Activated T-helper 2 cell treated with anti-CD3 and anti-CD28 coated beads, Interferon-gamma antibody, Interleukin-2, Interleukin-4, amounts not matched to agents 10 μg/mL and 5 μg/mL and 100 μg/mL, durations not matched to agents 14 hours and 24 hours and 36 hours (primary cell): ENCODE measurements at regions not wholly inside any gene's neighbourhood (a gene's known extent, or its start where the extent isn't known, plus 50 kb on each side); places are given as distances from the start of the nearest gene placed in this dataset.

Experiments used
- DNase-seq: peaks from one replicate; pipeline ENCODE4 v3.0.0; 2021; ENCODE audit warnings: low spot score
- H3K27ac Mint-ChIP-seq: one replicate; pipeline ENCODE4 v1.8.0; 2021; ENCODE audit warnings: mixed read lengths
- H3K27me3 Mint-ChIP-seq: one replicate; pipeline ENCODE4 v1.8.0; 2021; ENCODE audit warnings: low read depth, mixed read lengths
- H3K36me3 Mint-ChIP-seq: one replicate; pipeline ENCODE4 v1.8.0; 2021; ENCODE audit warnings: low read depth, mixed read lengths
- H3K4me1 Mint-ChIP-seq: one replicate; pipeline ENCODE4 v1.8.0; 2021; ENCODE audit warnings: low read depth, mixed read lengths
- H3K4me3 Mint-ChIP-seq: one replicate; pipeline ENCODE4 v1.8.0; 2021; ENCODE audit warnings: low read depth, mild to moderate bottlenecking, moderate library complexity, mixed read lengths
- H3K9me3 Mint-ChIP-seq: one replicate; pipeline ENCODE4 v1.8.0; 2021; ENCODE audit warnings: mixed read lengths
- intact Hi-C: fragments of 100-400 bp; cut with micrococcal nuclease; formaldehyde crosslinking; loops from one replicate; pipeline ENCODE4 v1.15.1; 2023

- no peaks in the 10 kb centered on the region for H3K9me3 Mint-ChIP-seq
- intact Hi-C loops, result loop anchor here (10.0 kb wide), 1 partner anchor 330 kb away; no protein-coding TSS in a partner anchor
- peak overlapping the region; percentile 43 for H3K27ac Mint-ChIP-seq
- H3K4me1 Mint-ChIP-seq, result peaks cover 36% of the 10 kb centered on the region
- DNase-seq, result no peak
- H3K4me3 Mint-ChIP-seq, result no peak overlapping the region
- H3K27me3 Mint-ChIP-seq, result no peaks in the 10 kb centered on the region
- H3K36me3 Mint-ChIP-seq, result no peaks in the 10 kb centered on the region
These were observed 186.6 kb downstream of the ADAMTS15 start for GRCh38 chr11:130634961-130635473.

DNA sequence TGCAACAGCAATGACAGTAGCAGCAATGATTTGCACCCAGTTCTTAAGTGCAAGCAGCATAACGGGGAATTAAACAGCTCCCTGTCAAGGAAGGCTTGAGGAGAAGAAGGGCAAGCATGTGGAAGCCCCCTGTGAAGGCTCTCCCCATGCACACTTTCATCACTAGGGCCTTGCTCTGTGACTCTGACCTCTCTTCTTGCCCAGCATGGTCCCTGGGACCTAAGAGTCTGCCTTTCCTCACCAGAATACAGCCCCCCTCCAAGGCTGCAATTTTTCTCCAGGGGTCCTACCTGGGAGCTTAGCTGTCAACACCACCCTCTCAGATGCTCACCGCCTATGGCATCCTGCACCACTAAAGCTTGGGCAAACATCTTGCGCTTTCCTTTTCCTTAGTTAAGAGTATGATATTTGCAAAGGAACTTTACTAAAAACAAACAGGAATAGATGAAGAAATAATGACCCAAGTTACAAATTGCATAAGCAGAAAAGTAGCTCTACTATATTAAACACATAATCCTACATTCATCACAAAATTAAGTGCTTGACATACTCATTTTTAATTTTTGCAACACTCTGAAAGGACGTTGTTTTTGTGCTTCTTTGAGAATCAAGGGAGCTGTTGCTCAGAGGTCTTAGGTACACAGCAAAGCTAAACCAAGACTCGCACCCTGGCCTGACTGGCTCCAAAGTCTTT is 187.6 kb downstream of the ADAMTS15 start:
- intact Hi-C loops, result loop anchor here (10.0 kb wide), 1 partner anchor 331 kb away; no protein-coding TSS in a partner anchor
- Mint-ChIP-seq H3K27ac (no peak overlapping the region), H3K36me3 (no peaks in the 10 kb centered on the region), H3K27me3 (no peaks in the 10 kb centered on the region), H3K9me3 (no peaks in the 10 kb centered on the region), H3K4me3 (no peak overlapping the region), H3K4me1 (peaks cover 33% of the 10 kb centered on the region)
- no peak for DNase-seq

DNA sequence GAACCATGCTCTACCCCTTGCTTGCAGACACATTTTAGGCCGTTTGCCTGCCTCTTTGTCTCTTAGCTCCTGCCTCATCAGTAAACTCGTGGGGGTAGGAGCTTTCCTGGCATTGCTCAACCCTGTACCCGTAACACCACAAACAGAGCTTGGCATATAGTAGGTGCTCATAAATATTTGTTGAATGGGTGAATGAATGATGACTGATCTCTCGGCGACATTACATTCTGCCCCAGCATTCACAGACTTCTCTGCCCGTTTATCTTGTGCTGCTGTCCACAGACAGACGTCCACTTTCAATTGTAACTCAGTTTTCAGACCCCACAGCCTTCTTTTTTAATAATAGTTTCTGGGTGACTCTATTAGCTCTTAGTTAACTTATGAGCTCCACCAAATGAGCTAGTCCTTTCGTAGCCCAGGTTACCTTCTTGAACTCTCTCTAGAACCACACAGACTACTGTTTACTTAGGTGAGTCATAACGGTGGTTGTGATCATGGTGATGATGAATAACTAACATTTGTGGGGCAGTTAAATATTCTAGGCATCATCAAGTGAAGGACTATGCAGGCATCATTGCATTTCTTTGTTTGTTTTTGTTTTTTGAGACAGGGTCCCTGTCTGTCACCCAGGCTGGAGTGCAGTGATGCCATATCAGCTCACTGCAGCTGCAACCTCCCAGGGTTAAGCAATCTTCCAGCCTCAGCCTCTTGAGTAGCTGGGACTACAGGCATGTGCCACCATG is 188.4 kb downstream of the ADAMTS15 start:
- H3K36me3 Mint-ChIP-seq, result no peaks in the 10 kb centered on the region
- no peak for DNase-seq
- intact Hi-C loops, result loop anchor here (10.0 kb wide), 1 partner anchor 332 kb away; no protein-coding TSS in a partner anchor
- peaks cover 31% of the 10 kb centered on the region for H3K4me1 Mint-ChIP-seq
- no peaks in the 10 kb centered on the region for H3K27me3 Mint-ChIP-seq
- no peak overlapping the region for H3K27ac Mint-ChIP-seq
- no peaks in the 10 kb centered on the region for H3K9me3 Mint-ChIP-seq
- no peak overlapping the region for H3K4me3 Mint-ChIP-seq

- Mint-ChIP-seq H3K9me3 (no peaks in the 10 kb centered on the region), H3K27me3 (no peaks in the 10 kb centered on the region), H3K4me1 (peaks cover 31% of the 10 kb centered on the region), H3K27ac (no peak overlapping the region), H3K4me3 (no peak overlapping the region), H3K36me3 (no peaks in the 10 kb centered on the region)
- intact Hi-C loops, result loop anchor here (10.0 kb wide), 1 partner anchor 333 kb away; no protein-coding TSS in a partner anchor
- no peak for DNase-seq
These were observed 189.1 kb downstream of the ADAMTS15 start for GRCh38 chr11:130637566-130637965.

DNA sequence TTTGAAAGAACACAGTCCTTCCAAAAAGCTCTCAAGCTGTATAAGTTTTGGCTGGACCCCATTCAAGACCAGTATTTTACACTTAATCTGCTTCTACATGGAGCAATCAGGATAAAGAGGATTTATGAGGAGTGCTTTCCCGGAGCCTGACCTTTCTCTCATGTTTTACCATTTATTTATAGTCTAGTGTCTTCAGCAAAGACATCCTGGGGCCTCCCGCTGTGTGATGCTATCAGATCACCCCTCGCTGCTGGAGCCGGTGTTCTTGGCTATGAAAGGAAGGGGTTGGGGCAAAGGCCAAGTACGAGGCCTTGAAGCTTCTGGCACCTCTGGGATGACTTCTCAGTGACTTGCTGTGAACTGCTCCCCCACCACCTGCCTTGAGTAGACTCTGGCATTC is 189.6 kb downstream of the ADAMTS15 start:
- H3K4me1 Mint-ChIP-seq, result peaks cover 31% of the 10 kb centered on the region
- no peaks in the 10 kb centered on the region for H3K27me3 Mint-ChIP-seq
- H3K9me3 Mint-ChIP-seq, result no peaks in the 10 kb centered on the region
- intact Hi-C loops, result loop anchor here (10.0 kb wide), 1 partner anchor 333 kb away; no protein-coding TSS in a partner anchor
- no peaks in the 10 kb centered on the region for H3K36me3 Mint-ChIP-seq
- no peak for DNase-seq
- H3K4me3 Mint-ChIP-seq, result no peak overlapping the region
- H3K27ac Mint-ChIP-seq, result no peak overlapping the region

DNA sequence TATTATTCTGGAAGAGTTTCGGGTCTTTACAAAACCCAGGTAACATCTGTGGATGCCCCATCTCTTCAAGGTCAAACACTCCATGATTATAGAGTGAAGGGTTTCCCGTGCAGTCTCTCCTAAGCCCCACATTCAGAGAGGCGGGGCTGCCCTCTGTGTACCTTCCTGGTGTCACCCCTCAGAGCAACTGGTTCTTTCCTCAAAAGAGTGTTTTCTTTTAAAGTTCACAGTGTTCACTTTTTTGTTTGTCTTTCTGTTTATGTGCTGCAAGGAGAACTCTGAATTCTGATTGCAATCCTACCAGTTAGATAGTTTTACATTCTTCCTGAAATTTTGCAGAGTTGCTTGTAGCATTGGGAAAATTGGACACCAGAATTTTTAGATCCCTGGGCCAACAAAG is 190.2 kb downstream of the ADAMTS15 start:
- no peaks in the 10 kb centered on the region for H3K36me3 Mint-ChIP-seq
- H3K4me1 Mint-ChIP-seq, result peaks cover 28% of the 10 kb centered on the region
- no peak for DNase-seq
- H3K4me3 Mint-ChIP-seq, result no peak overlapping the region
- H3K27ac Mint-ChIP-seq, result no peak overlapping the region
- no peaks in the 10 kb centered on the region for H3K9me3 Mint-ChIP-seq
- intact Hi-C loops, result loop anchor here (10.0 kb wide), 1 partner anchor 334 kb away; no protein-coding TSS in a partner anchor
- no peaks in the 10 kb centered on the region for H3K27me3 Mint-ChIP-seq

DNA sequence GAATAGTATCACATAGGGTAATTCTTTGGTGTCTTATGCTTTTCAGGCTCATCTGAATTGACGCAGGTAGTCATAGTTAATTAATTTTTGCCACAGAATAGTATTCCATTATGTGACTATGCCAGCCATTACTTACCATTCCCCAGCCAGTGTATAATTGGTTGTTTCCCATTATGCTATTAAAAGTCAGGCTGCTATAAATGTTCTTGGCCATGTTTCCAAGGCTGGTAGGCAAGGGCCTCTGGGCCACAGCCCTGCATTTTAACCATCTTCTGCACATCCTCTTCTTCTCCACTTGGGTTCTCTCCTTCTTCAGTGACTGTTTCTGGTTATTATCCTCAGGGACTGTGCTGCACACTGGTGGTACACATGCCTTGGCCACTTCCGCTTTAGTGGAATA is 190.9 kb downstream of the ADAMTS15 start:
- Mint-ChIP-seq H3K9me3 (no peaks in the 10 kb centered on the region), H3K27ac (no peak overlapping the region), H3K4me1 (peaks cover 22% of the 10 kb centered on the region), H3K4me3 (no peak overlapping the region), H3K27me3 (no peaks in the 10 kb centered on the region), H3K36me3 (no peaks in the 10 kb centered on the region)
- DNase-seq, result no peak
- intact Hi-C loops, result loop anchor here (10.0 kb wide), 1 partner anchor 335 kb away; no protein-coding TSS in a partner anchor

GRCh38 chr11:130640526-130640925 is 192.1 kb downstream of the ADAMTS15 start:
- DNase-seq, result no peak
- no peak overlapping the region for H3K4me3 Mint-ChIP-seq
- no peaks in the 10 kb centered on the region for H3K9me3 Mint-ChIP-seq
- H3K36me3 Mint-ChIP-seq, result no peaks in the 10 kb centered on the region
- H3K4me1 Mint-ChIP-seq, result peaks cover 11% of the 10 kb centered on the region
- no peaks in the 10 kb centered on the region for H3K27me3 Mint-ChIP-seq
- H3K27ac Mint-ChIP-seq, result no peak overlapping the region
- intact Hi-C loops, result no loop called here

GRCh38 chr11:130641876-130642275 is 193.4 kb downstream of the ADAMTS15 start:
- Mint-ChIP-seq H3K4me3 (no peak overlapping the region), H3K4me1 (peaks cover 4% of the 10 kb centered on the region), H3K36me3 (no peaks in the 10 kb centered on the region), H3K27me3 (no peaks in the 10 kb centered on the region), H3K9me3 (no peaks in the 10 kb centered on the region), H3K27ac (no peak overlapping the region)
- DNase-seq, result no peak
- intact Hi-C loops, result no loop called here

- H3K4me3 Mint-ChIP-seq, result no peak overlapping the region
- no peaks in the 10 kb centered on the region for H3K27me3 Mint-ChIP-seq
- H3K9me3 Mint-ChIP-seq, result no peaks in the 10 kb centered on the region
- no peaks in the 10 kb centered on the region for H3K36me3 Mint-ChIP-seq
- H3K4me1 Mint-ChIP-seq, result no peaks in the 10 kb centered on the region
- H3K27ac Mint-ChIP-seq, result no peak overlapping the region
- intact Hi-C loops, result no loop called here
- DNase-seq, result no peak
These were observed 194.5 kb downstream of the ADAMTS15 start for GRCh38 chr11:130642994-130643393.

DNA sequence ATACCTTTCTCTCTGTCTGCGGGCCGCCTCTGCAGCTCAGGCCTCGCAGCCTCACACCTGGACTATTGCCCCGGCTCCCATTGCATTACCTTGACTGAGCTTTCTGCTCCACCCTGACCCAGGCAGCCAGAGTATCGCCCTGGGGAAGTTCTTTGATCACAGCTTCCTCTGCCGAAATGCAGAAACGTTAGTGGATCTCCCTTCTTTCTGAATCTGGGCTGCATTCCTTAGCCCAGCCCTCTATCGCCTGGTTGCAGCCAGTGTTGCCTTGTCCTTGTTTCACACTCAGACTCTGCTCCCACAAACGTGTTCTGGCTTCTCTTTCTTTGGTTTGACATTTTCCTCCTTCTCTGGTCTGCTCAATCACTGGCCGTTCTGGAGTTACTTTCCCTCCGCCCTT is 195.7 kb downstream of the ADAMTS15 start:
- Mint-ChIP-seq H3K4me3 (no peak overlapping the region), H3K9me3 (no peaks in the 10 kb centered on the region), H3K27me3 (no peaks in the 10 kb centered on the region), H3K36me3 (no peaks in the 10 kb centered on the region), H3K27ac (no peak overlapping the region), H3K4me1 (no peaks in the 10 kb centered on the region)
- intact Hi-C loops, result no loop called here
- DNase-seq, result no peak

GRCh38 chr11:130645164-130645842 is 196.9 kb downstream of the ADAMTS15 start:
- Mint-ChIP-seq H3K27ac (no peak overlapping the region), H3K36me3 (no peaks in the 10 kb centered on the region), H3K9me3 (no peaks in the 10 kb centered on the region), H3K4me3 (no peak overlapping the region), H3K4me1 (no peaks in the 10 kb centered on the region), H3K27me3 (no peaks in the 10 kb centered on the region)
- DNase-seq, result no peak
- intact Hi-C loops, result no loop called here
